ENCODE measurements at regions not wholly inside any gene's neighbourhood (a gene's known extent, or its start where the extent isn't known, plus 50 kb on each side); places are given as distances from the start of the nearest gene placed in this dataset.
"Not testable (repeated sequence)": the region's sequence is repeated elsewhere in the genome, so short reads cannot be mapped to it uniquely, and the experiment has no call there.

DNA sequence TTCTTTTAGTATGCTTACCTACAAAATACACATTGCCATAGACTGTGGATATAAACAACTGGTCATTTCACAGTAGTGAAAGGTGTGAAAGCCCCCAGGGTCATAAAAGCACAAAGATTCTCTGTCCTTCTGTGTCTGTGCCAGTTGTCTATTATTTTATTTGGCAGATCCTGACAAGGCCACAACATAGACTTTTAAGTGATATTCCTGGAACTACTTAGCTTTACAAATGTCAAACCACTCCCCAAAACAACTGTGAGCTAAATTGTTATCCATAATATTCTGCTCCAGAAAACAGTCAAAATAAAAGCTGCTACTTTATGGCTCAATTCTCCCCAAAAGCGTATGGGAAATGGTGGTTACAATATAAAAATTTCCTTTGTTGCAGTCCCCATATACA is 172.1 kb downstream of the SEC23A start:
- BruUV-seq (replicated peaks), result no TSS peak
- Histone ChIP-seq H2AFZ (no peak overlapping the region), H3K4me1 (replicated peaks; ENCODE audit: insufficient read depth) (no peaks in the 10 kb centered on the region), H3K27me3 (ENCODE audit: insufficient read depth, low read depth) (no peaks in the 10 kb centered on the region), H3K9me2 (ENCODE audit: insufficient read depth) (no peaks in the 10 kb centered on the region), H3K27ac (no peak overlapping the region), H4K20me1 (ENCODE audit: insufficient read depth) (no peaks in the 10 kb centered on the region), H3K36me3 (ENCODE audit: low read depth) (no peaks in the 10 kb centered on the region), H3F3A (ENCODE audit: insufficient read depth, low read depth) (no peaks in the 10 kb centered on the region), H3K79me2 (ENCODE audit: low read depth) (no peaks in the 10 kb centered on the region), H3K4me2 (no peak overlapping the region), H3K4me3 (no peak overlapping the region), H3K9me3 (ENCODE audit: insufficient read depth, low read depth) (no peaks in the 10 kb centered on the region)
- ChIA-PET POLR2A (ENCODE audit: unreplicated experiment) (no interaction called here), CTCF (no interaction called here)
- TF ChIP-seq, protein P1, sequence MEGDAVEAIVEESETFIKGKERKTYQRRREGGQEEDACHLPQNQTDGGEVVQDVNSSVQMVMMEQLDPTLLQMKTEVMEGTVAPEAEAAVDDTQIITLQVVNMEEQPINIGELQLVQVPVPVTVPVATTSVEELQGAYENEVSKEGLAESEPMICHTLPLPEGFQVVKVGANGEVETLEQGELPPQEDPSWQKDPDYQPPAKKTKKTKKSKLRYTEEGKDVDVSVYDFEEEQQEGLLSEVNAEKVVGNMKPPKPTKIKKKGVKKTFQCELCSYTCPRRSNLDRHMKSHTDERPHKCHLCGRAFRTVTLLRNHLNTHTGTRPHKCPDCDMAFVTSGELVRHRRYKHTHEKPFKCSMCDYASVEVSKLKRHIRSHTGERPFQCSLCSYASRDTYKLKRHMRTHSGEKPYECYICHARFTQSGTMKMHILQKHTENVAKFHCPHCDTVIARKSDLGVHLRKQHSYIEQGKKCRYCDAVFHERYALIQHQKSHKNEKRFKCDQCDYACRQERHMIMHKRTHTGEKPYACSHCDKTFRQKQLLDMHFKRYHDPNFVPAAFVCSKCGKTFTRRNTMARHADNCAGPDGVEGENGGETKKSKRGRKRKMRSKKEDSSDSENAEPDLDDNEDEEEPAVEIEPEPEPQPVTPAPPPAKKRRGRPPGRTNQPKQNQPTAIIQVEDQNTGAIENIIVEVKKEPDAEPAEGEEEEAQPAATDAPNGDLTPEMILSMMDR (conservative IDR thresholded peaks at IDR 0.05), result no peak
- no peak for TF ChIP-seq EZH2 (IDR thresholded peaks at IDR 0.05; ENCODE audit: low read depth)
- intact Hi-C loops (cut with micrococcal nuclease; ENCODE audit: unreplicated experiment), result no loop called here
- DNase-seq, result no peak

DNA sequence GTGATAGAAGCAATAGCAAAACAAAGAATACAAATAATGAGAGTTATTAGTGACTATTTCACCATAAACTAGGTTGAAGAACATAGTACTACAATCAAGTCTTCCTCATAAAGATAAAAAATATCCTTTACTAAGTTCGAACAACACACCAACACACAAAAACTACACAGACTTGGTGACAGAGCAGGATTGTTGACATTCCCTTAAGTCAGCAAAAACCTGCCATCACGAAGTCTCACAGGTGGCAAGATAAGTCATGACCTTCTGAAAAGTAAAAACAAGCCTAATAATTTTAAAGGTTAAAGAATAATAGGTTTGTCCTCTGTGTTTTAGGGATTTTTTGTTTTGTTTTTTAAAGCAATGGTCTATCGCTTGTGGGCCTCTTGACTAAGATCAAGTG is 173.0 kb downstream of the SEC23A start:
- H3K36me3 ChIP-seq (ENCODE audit: low read depth), result no peaks in the 10 kb centered on the region
- TF ChIP-seq, protein P1 (conservative IDR thresholded peaks at IDR 0.05), result no peak
- TF ChIP-seq EZH2 (IDR thresholded peaks at IDR 0.05; ENCODE audit: low read depth), result no peak
- ChIA-PET POLR2A (ENCODE audit: unreplicated experiment) (no interaction called here), CTCF (no interaction called here)
- H3F3A ChIP-seq (ENCODE audit: insufficient read depth, low read depth), result no peaks in the 10 kb centered on the region
- H3K4me2 ChIP-seq, result no peak overlapping the region
- H2AFZ ChIP-seq, result no peak overlapping the region
- H4K20me1 ChIP-seq (ENCODE audit: insufficient read depth), result no peaks in the 10 kb centered on the region
- no peak for DNase-seq
- intact Hi-C loops (cut with micrococcal nuclease; ENCODE audit: unreplicated experiment), result no loop called here
- H3K9me2 ChIP-seq (ENCODE audit: insufficient read depth), result no peaks in the 10 kb centered on the region
- H3K79me2 ChIP-seq (ENCODE audit: low read depth), result no peaks in the 10 kb centered on the region
- no peaks in the 10 kb centered on the region for H3K9me3 ChIP-seq (ENCODE audit: insufficient read depth, low read depth)
- no peak overlapping the region for H3K4me3 ChIP-seq
- BruUV-seq (replicated peaks), result no TSS peak
- no peak overlapping the region for H3K27ac ChIP-seq
- H3K27me3 ChIP-seq (ENCODE audit: insufficient read depth, low read depth), result no peaks in the 10 kb centered on the region
- no peaks in the 10 kb centered on the region for H3K4me1 ChIP-seq (replicated peaks; ENCODE audit: insufficient read depth)

DNA sequence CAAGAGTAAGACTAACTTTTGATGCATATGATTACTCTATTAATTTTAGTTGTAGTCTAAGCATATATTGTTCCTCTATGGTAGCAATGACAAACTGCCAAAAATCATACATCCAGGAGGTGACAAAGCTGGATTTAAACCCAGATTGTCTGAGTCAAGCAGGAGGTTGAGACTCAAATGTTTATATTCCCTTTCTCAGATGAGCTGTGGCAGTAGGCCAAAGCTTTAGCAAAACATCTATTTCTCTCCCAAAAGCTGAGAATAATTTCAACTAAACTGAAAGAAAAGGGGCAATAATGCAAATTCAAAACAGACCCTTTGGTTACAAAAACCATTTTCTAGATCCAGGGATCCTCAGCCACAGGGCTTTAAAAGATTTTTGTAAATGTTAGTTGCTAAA is 173.6 kb downstream of the SEC23A start:
- H3K36me3 ChIP-seq (ENCODE audit: low read depth), result no peaks in the 10 kb centered on the region
- H3K9me2 ChIP-seq (ENCODE audit: insufficient read depth), result no peaks in the 10 kb centered on the region
- no peaks in the 10 kb centered on the region for H4K20me1 ChIP-seq (ENCODE audit: insufficient read depth)
- H2AFZ ChIP-seq, result no peak overlapping the region
- H3K4me3 ChIP-seq, result no peak overlapping the region
- no TSS peak for BruUV-seq (replicated peaks)
- POLR2A ChIA-PET (ENCODE audit: unreplicated experiment), result no interaction called here
- CTCF ChIA-PET, result no interaction called here
- TF ChIP-seq, protein P1 (conservative IDR thresholded peaks at IDR 0.05), result no peak
- TF ChIP-seq EZH2 (IDR thresholded peaks at IDR 0.05; ENCODE audit: low read depth), result no peak
- H3K27me3 ChIP-seq (ENCODE audit: insufficient read depth, low read depth), result no peaks in the 10 kb centered on the region
- no peak overlapping the region for H3K4me2 ChIP-seq
- H3F3A ChIP-seq (ENCODE audit: insufficient read depth, low read depth), result no peaks in the 10 kb centered on the region
- intact Hi-C loops (cut with micrococcal nuclease; ENCODE audit: unreplicated experiment), result no loop called here
- DNase-seq, result no peak
- no peaks in the 10 kb centered on the region for H3K9me3 ChIP-seq (ENCODE audit: insufficient read depth, low read depth)
- H3K79me2 ChIP-seq (ENCODE audit: low read depth), result no peaks in the 10 kb centered on the region
- H3K4me1 ChIP-seq (replicated peaks; ENCODE audit: insufficient read depth), result no peaks in the 10 kb centered on the region
- no peak overlapping the region for H3K27ac ChIP-seq

DNA sequence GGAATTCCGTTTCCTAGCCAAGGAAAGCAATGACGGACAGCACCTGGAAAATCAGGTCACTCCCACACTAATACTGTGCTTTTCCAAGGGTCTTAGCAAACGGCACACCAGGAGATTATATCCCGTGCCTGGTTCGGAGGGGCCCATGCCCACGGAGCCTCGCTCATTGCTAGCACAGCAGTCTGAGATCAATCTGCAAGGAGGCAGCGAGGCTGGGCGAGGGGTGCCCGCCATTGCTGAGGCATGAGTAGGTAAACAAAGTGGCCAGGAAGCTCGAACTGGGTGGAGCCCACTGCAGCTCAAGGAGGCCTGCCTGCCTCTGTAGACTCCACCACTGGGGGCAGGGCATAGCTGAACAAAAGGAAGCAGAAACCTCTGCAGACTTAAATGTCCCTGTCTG is 181.1 kb downstream of the SEC23A start:
- not testable (repeated sequence) for H3K9me2 ChIP-seq (ENCODE audit: insufficient read depth)

More for the DNA sequence above, 181.1 kb downstream of the SEC23A start:
- POLR2A ChIA-PET (ENCODE audit: unreplicated experiment); H3F3A ChIP-seq (ENCODE audit: insufficient read depth, low read depth); H2AFZ ChIP-seq; H3K27me3 ChIP-seq (ENCODE audit: insufficient read depth, low read depth); BruUV-seq (replicated peaks); H3K27ac ChIP-seq; H3K36me3 ChIP-seq (ENCODE audit: low read depth); H3K4me3 ChIP-seq; intact Hi-C loops (cut with micrococcal nuclease; ENCODE audit: unreplicated experiment); H3K4me1 ChIP-seq (replicated peaks; ENCODE audit: insufficient read depth); H3K79me2 ChIP-seq (ENCODE audit: low read depth); H4K20me1 ChIP-seq (ENCODE audit: insufficient read depth); H3K4me2 ChIP-seq; CTCF ChIA-PET; H3K9me3 ChIP-seq (ENCODE audit: insufficient read depth, low read depth); DNase-seq: not testable (repeated sequence)
